ENCODE measurements at regions not wholly inside any gene's neighbourhood (a gene's known extent, or its start where the extent isn't known, plus 50 kb on each side); places are given as distances from the start of the nearest gene placed in this dataset.

GRCh38 chr10:44478040-44478439 lies 93.1 kb upstream of the CXCL12 start:
- DNase-seq, result no peak

- peak; percentile 56 for DNase-seq
Observed at GRCh38 chr10:44478876-44479705, 94.2 kb upstream of the CXCL12 start.

- DNase-seq, result no peak
Observed at GRCh38 chr10:44492678-44493077, 107.8 kb upstream of the CXCL12 start.

- no peak for DNase-seq
Observed at GRCh38 chr10:44498222-44498621, 113.3 kb upstream of the CXCL12 start.

- no peak for DNase-seq
Observed at GRCh38 chr10:44500451-44500850, 115.6 kb upstream of the CXCL12 start.

GRCh38 chr10:44506386-44506785 lies 121.5 kb upstream of the CXCL12 start:
- DNase-seq, result peak; percentile 23

GRCh38 chr10:44510379-44511115 lies 125.7 kb upstream of the CXCL12 start:
- no peak for DNase-seq

- DNase-seq, result no peak
Observed at GRCh38 chr10:44511166-44511565, 126.3 kb upstream of the CXCL12 start.

- no peak for DNase-seq
Observed at GRCh38 chr10:44511601-44512000, 126.7 kb upstream of the CXCL12 start.

- DNase-seq, result no peak
Observed at GRCh38 chr10:44512431-44513022, 127.6 kb upstream of the CXCL12 start.

- DNase-seq, result no peak
Observed at GRCh38 chr10:44513591-44513990, 128.7 kb upstream of the CXCL12 start.

GRCh38 chr10:44516891-44517290 lies 132.0 kb upstream of the CXCL12 start:
- no peak for DNase-seq

- peak; percentile 13 for DNase-seq
Observed at GRCh38 chr10:44517635-44518034, 132.7 kb upstream of the CXCL12 start.

GRCh38 chr10:44519361-44519760 lies 134.5 kb upstream of the CXCL12 start:
- DNase-seq, result no peak

- no peak for DNase-seq
Observed at GRCh38 chr10:44520651-44521050, 135.8 kb upstream of the CXCL12 start.

GRCh38 chr10:44539178-44539577 lies 154.3 kb upstream of the CXCL12 start:
- DNase-seq, result no peak

- DNase-seq, result no peak
Observed at GRCh38 chr10:44552726-44553125, 167.8 kb upstream of the CXCL12 start.

GRCh38 chr10:44557596-44558191 lies 172.8 kb upstream of the CXCL12 start:
- DNase-seq, result no peak

- no peak for DNase-seq
Observed at GRCh38 chr10:44558521-44558920, 173.6 kb upstream of the CXCL12 start.

- no peak for DNase-seq
Observed at GRCh38 chr10:44564361-44564760, 179.5 kb upstream of the CXCL12 start.

- DNase-seq, result no peak
Observed at GRCh38 chr10:44564790-44565189, 179.9 kb upstream of the CXCL12 start.

GRCh38 chr10:44566786-44567185 lies 181.9 kb upstream of the CXCL12 start:
- DNase-seq, result no peak

GRCh38 chr10:44567471-44567870 lies 182.6 kb upstream of the CXCL12 start:
- no peak for DNase-seq
